PC-9 (cell line): ENCODE measurements at regions not wholly inside any gene's neighbourhood (a gene's known extent, or its start where the extent isn't known, plus 50 kb on each side); places are given as distances from the start of the nearest gene placed in this dataset.

ENCODE experiments used
- BruUV-seq: library from RNA; stranded (reverse); fragments of 400-500 nt; replicated peaks from 2 replicates; lab custom pipeline; 2021; lab: Mats Ljungman, UMichigan
- CTCF ChIA-PET: fragments of 300-600 bp; sonication (Branson Sonifier 250); formaldehyde crosslinking; loops from one replicate; lab custom pipeline; 2022; ENCODE audit warnings: antibody characterized with exemption; lab: Charles Lee
- POLR2A ChIA-PET: fragments of 300-600 bp; sonication (Branson Sonifier 250); formaldehyde crosslinking; loops from one replicate; lab custom pipeline; 2022; ENCODE audit warnings: antibody characterized with exemption; ENCODE audit not compliant: unreplicated experiment; lab: Charles Lee
- DNase-seq, 2 experiments: peaks; one replicate each; pipeline versions ENCODE4 v3.0.0 to v3.0.0-alpha.2; 2015 to 2022; ENCODE audit warnings: mixed read lengths in 1 of 2
- H2AFZ ChIP-seq: fragments of 200-600 bp; sonication (generic); 2 replicates; pipeline ENCODE4 v1.8.1; 2017; ENCODE audit warnings: antibody characterized with exemption
- H3F3A ChIP-seq: fragments of 200-600 bp; sonication (generic); 2 replicates; pipeline ENCODE4 v1.8.1; 2017; ENCODE audit warnings: antibody characterized with exemption, mild to moderate bottlenecking, low read depth; ENCODE audit not compliant: insufficient read depth
- H3K27ac ChIP-seq: fragments of 200-600 bp; sonication (generic); 2 replicates; pipeline ENCODE4 v1.6.1; 2016; ENCODE audit warnings: mixed run types
- H3K27me3 ChIP-seq: fragments of 200-600 bp; sonication (generic); 2 replicates; pipeline ENCODE4 v1.6.1; 2016; ENCODE audit warnings: low read depth, mixed run types; ENCODE audit not compliant: insufficient read depth
- H3K36me3 ChIP-seq: fragments of 200-600 bp; sonication (generic); 2 replicates; pipeline ENCODE4 v1.6.1; 2016; ENCODE audit warnings: low read depth, mixed run types
- H3K4me1 ChIP-seq: fragments of 200-600 bp; sonication (generic); replicated peaks from 2 replicates; pipeline ENCODE4 v1.6.1; 2016; ENCODE audit warnings: mixed run types; ENCODE audit not compliant: insufficient read depth
- H3K4me2 ChIP-seq: fragments of 200-600 bp; sonication (generic); 2 replicates; pipeline ENCODE4 v1.6.1; 2017; ENCODE audit warnings: mixed run types
- H3K4me3 ChIP-seq: fragments of 200-600 bp; sonication (generic); 2 replicates; pipeline ENCODE4 v1.6.1; 2016; ENCODE audit warnings: mixed run types
- H3K79me2 ChIP-seq: fragments of 200-600 bp; sonication (generic); 2 replicates; pipeline ENCODE4 v1.6.1; 2017; ENCODE audit warnings: low read depth, mixed run types
- H3K9me2 ChIP-seq: fragments of 200-600 bp; sonication (generic); 2 replicates; pipeline ENCODE4 v1.8.1; 2017; ENCODE audit warnings: mild to moderate bottlenecking; ENCODE audit not compliant: insufficient read depth
- H3K9me3 ChIP-seq: fragments of 200-600 bp; sonication (generic); 2 replicates; pipeline ENCODE4 v1.8.1; 2016; ENCODE audit warnings: low read depth; ENCODE audit not compliant: insufficient read depth
- H4K20me1 ChIP-seq: fragments of 200-600 bp; sonication (generic); 2 replicates; pipeline ENCODE4 v1.8.1; 2017; ENCODE audit not compliant: insufficient read depth
- CTCF ChIP-seq: fragments of 200-600 bp; sonication (generic); conservative IDR thresholded peaks from 2 replicates; pipeline ENCODE4 v1.6.1; 2017; ENCODE audit warnings: mixed run types, antibody characterized with exemption, mild to moderate bottlenecking, moderate library complexity
- EZH2 ChIP-seq: fragments of 200-600 bp; sonication (generic); IDR thresholded peaks from 2 replicates; pipeline ENCODE4 v1.8.0; 2017; ENCODE audit warnings: antibody characterized with exemption, low read depth
- intact Hi-C: fragments of 100-400 bp; cut with micrococcal nuclease; formaldehyde crosslinking; loops from one replicate; pipeline ENCODE4 v1.10.0; 2022; ENCODE audit not compliant: unreplicated experiment

- no peak overlapping the region for H3K4me3 ChIP-seq
- H3K4me1 ChIP-seq, result no peaks in the 10 kb centered on the region
- DNase-seq, result no peak
- POLR2A ChIA-PET, result no interaction called here
- CTCF ChIA-PET, result no interaction called here
- no peaks in the 10 kb centered on the region for H3K9me3 ChIP-seq
- no peak overlapping the region for H3K27ac ChIP-seq
- H3F3A ChIP-seq, result no peaks in the 10 kb centered on the region
- intact Hi-C loops, result no loop called here
- H2AFZ ChIP-seq, result no peak overlapping the region
- no peaks in the 10 kb centered on the region for H3K36me3 ChIP-seq
- no peaks in the 10 kb centered on the region for H3K9me2 ChIP-seq
- no peak overlapping the region for H3K4me2 ChIP-seq
- no peaks in the 10 kb centered on the region for H3K79me2 ChIP-seq
- H4K20me1 ChIP-seq, result no peaks in the 10 kb centered on the region
- TF ChIP-seq CTCF, result no peak
- no peak for TF ChIP-seq EZH2
- no TSS peak for BruUV-seq
- H3K27me3 ChIP-seq, result peaks cover 51% of the 10 kb centered on the region
Measured at GRCh38 chr6:167208819-167209576, 51.2 kb upstream of the GPR31 start.

GRCh38 chr6:167209577-167209975 is 51.8 kb upstream of the GPR31 start:
- intact Hi-C loops, result no loop called here
- Histone ChIP-seq H3K79me2 (no peaks in the 10 kb centered on the region), H3K27me3 (peaks cover 51% of the 10 kb centered on the region), H3K9me3 (no peaks in the 10 kb centered on the region), H3K4me2 (no peak overlapping the region), H2AFZ (no peak overlapping the region), H3F3A (no peaks in the 10 kb centered on the region), H3K4me3 (no peak overlapping the region), H3K9me2 (no peaks in the 10 kb centered on the region), H4K20me1 (no peaks in the 10 kb centered on the region), H3K27ac (no peak overlapping the region), H3K4me1 (no peaks in the 10 kb centered on the region), H3K36me3 (no peaks in the 10 kb centered on the region)
- POLR2A ChIA-PET, result no interaction called here
- CTCF ChIA-PET, result no interaction called here
- TF ChIP-seq CTCF (no peak), EZH2 (no peak)
- no peak for DNase-seq
- BruUV-seq, result no TSS peak

- DNase-seq, result no peak
- no peak for TF ChIP-seq EZH2
- no peak for TF ChIP-seq CTCF
- no peaks in the 10 kb centered on the region for H3K4me1 ChIP-seq
- H4K20me1 ChIP-seq, result no peaks in the 10 kb centered on the region
- H2AFZ ChIP-seq, result no peak overlapping the region
- H3K4me3 ChIP-seq, result no peak overlapping the region
- H3K36me3 ChIP-seq, result no peaks in the 10 kb centered on the region
- intact Hi-C loops, result no loop called here
- peaks cover 48% of the 10 kb centered on the region for H3K27me3 ChIP-seq
- CTCF ChIA-PET, result no interaction called here
- H3F3A ChIP-seq, result no peaks in the 10 kb centered on the region
- BruUV-seq, result no TSS peak
- H3K27ac ChIP-seq, result no peak overlapping the region
- POLR2A ChIA-PET, result no interaction called here
- no peaks in the 10 kb centered on the region for H3K9me2 ChIP-seq
- no peaks in the 10 kb centered on the region for H3K9me3 ChIP-seq
- H3K4me2 ChIP-seq, result no peak overlapping the region
- no peaks in the 10 kb centered on the region for H3K79me2 ChIP-seq
Measured at GRCh38 chr6:167210375-167211294, 52.9 kb upstream of the GPR31 start.
